Epithelial cell of esophagus (primary cell): ENCODE measurements at regions not wholly inside any gene's neighbourhood (a gene's known extent, or its start where the extent isn't known, plus 50 kb on each side); places are given as distances from the start of the nearest gene placed in this dataset.
A peak's percentile ranks its signal among the peaks of the same experiment; 100 is the strongest.

Experiments
- DNase-seq: peaks from one replicate; pipeline ENCODE4 v3.0.0; 2010; ENCODE audit warnings: low read depth
- H3K4me3 ChIP-seq: 2 replicates; pipeline ENCODE4 v1.5.1; 2011; ENCODE audit warnings: mild to moderate bottlenecking, low read length, control low read depth
- TF ChIP-seq, protein P1 (sequence below): IDR thresholded peaks from 2 replicates; pipeline ENCODE4 v1.5.1; 2011; ENCODE audit warnings: low read depth, mild to moderate bottlenecking, low read length, control low read depth, inconsistent platforms; ENCODE audit not compliant: insufficient read depth; ENCODE audit errors: missing control alignments

DNA sequence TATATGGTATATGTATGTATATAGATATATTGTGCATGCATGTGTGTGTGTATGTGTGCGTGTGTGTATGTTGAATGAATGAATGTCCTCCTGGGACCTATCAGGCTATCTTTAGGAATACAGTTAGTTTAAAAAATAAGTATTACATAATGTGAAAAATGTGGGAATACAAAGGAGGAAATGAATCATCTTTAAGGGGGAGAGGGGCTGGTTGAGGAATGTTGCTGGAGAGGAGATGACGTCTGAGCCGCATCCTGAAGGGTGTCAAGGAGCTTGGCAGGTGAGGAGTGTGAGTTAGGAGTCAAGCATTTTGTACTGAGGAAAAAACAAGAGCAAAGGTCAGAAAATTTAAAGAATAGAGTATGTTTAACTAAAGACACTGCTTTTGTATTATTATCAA lies 62.4 kb upstream of the NLK start:
- peak; percentile 92 for DNase-seq
- H3K4me3 ChIP-seq, result no peak overlapping the region
- TF ChIP-seq, protein P1, sequence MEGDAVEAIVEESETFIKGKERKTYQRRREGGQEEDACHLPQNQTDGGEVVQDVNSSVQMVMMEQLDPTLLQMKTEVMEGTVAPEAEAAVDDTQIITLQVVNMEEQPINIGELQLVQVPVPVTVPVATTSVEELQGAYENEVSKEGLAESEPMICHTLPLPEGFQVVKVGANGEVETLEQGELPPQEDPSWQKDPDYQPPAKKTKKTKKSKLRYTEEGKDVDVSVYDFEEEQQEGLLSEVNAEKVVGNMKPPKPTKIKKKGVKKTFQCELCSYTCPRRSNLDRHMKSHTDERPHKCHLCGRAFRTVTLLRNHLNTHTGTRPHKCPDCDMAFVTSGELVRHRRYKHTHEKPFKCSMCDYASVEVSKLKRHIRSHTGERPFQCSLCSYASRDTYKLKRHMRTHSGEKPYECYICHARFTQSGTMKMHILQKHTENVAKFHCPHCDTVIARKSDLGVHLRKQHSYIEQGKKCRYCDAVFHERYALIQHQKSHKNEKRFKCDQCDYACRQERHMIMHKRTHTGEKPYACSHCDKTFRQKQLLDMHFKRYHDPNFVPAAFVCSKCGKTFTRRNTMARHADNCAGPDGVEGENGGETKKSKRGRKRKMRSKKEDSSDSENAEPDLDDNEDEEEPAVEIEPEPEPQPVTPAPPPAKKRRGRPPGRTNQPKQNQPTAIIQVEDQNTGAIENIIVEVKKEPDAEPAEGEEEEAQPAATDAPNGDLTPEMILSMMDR, result no peak

DNA sequence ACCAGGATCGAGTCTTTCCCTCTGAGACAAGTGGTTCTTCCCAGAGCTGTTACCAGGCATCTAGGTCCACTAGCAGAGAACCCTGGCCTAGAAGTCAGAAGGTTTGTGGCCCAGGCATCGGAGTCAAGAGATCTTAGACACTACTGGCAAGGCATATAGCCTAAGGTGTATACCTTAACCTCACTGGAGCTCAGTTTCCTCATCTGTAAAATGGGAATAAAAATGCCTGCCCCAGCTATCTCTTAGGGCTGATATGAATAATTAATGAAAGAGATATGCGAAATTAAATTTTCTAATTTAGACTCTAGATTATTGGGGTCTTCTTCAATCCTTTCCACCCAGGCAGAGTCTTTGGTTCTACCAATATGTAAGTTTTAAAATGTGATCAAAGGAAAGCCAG lies 60.5 kb upstream of the NLK start:
- no peak overlapping the region for H3K4me3 ChIP-seq
- DNase-seq, result no peak
- TF ChIP-seq, protein P1, result no peak

DNA sequence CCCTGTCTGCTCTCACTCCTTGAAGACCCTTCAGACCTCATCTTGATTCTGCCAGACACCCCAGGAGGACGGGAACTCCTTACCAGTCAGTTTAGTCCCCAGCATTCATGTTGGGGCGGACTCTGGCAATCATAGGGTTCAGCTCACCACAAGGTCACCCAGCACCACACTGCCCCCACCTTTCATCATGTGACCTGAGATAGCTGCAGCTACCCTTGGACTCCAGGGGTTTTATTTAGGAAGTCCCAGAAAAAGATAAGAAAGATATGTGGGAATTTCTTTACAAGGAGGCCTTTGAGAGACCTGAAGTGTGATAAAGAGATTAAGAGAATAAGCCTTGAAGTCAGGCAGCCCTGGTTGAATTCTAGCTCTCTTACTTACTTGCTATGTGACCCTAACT lies 59.8 kb upstream of the NLK start:
- DNase-seq, result no peak
- H3K4me3 ChIP-seq, result no peak overlapping the region
- TF ChIP-seq, protein P1, result no peak

DNA sequence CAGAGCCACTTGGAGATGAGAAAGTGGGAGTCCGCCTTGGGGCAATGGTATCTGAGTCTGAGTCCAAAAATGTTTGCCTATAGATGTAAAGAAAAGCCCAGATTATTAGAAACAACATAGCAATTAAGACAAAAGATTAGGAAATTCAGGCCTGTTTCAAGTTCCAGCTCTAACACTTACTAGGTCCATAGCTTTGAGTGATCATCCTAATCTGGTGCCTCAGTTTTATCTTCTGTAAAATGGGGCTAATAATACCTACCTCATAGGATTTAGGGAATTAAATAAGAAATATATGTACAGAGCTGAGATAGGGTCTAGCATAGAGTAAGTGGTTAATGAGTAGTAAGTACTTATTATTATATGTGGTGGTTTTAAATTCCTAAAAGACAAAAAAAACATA lies 58.6 kb upstream of the NLK start:
- TF ChIP-seq, protein P1, result no peak
- DNase-seq, result no peak
- H3K4me3 ChIP-seq, result no peak overlapping the region

DNA sequence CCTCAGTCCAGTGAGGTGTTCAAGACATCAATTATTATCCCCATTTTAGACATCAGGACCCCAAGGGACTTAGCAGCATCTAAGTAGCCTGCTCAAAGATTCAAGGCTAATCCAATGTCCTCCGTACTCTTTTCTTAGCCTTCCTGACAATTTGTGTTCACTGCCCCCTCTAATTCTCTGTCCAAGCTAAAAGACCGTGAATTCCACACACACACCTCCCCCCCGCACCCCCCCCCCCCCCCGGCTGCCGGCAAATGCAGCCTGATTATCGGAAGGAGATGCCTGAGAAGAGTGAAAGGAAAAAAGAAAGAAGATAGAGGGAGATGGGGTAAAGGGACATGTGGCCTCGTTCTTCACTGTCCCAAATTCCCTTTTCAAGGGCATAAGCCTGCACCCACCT lies 58.1 kb upstream of the NLK start:
- TF ChIP-seq, protein P1, result no peak
- no peak overlapping the region for H3K4me3 ChIP-seq
- no peak for DNase-seq

DNA sequence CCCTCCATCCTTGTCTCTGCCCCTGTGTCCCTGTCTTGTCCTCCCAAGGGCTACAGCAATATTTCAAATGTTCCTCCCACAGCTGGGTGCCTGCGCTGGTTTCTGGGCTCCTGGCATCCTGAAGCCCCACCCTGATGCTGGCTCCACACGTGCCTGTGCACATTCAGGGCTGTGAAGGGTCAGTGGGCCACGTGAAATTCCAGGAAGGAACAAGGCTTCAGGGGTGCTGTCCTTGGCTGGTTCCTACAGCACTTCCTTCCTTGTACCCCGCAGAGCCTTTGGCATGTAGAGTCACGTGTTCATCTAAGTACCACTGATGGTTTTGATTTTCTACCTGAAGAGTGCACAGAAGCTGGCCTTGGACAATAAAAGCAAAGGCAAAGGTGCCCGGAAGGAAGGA lies 57.7 kb upstream of the NLK start:
- TF ChIP-seq, protein P1, result no peak
- no peak overlapping the region for H3K4me3 ChIP-seq
- no peak for DNase-seq

DNA sequence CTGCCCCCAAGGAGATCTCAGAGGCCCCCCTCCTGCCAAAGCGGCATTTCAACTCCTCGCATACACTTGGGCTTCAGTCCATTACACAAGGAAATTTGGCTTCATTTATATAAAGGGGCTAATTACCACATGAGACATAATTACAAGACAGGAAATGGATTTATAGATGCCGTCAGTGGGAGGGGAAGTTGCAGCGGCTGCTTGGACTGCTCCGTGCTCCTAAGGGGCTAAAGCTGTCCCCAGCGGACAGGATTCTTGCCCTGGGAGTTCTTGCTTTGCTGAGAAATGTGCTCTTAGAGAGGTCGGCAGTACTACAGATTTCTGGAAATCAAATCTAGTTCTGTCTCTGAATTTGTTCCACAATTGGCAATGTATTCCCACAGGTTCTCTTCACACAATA lies 57.2 kb upstream of the NLK start:
- no peak overlapping the region for H3K4me3 ChIP-seq
- TF ChIP-seq, protein P1, result no peak
- no peak for DNase-seq
